BJ (cell line): ENCODE measurements at regions not wholly inside any gene's neighbourhood (a gene's known extent, or its start where the extent isn't known, plus 50 kb on each side); places are given as distances from the start of the nearest gene placed in this dataset.

Experiments used
- CTCF ChIA-PET: fragments of 350-600 bp; formaldehyde crosslinking; extraction: SDS; loops from one replicate; lab custom pipeline; 2021; ENCODE audit warnings: antibody characterized with exemption, inconsistent platforms; lab: Yijun Ruan, JAX
- POLR2A ChIA-PET: fragments of 300-600 bp; sonication (Branson Sonifier 250); formaldehyde crosslinking; extraction: SDS; loops from one replicate; lab custom pipeline; 2021; ENCODE audit warnings: antibody characterized with exemption; lab: Charles Lee
- DNase-seq: peaks from one replicate; pipeline ENCODE4 v3.0.0-alpha.2; 2011; ENCODE audit warnings: low read depth
- H3K27me3 ChIP-seq: 2 replicates; pipeline ENCODE4 v1.6.0; 2011; ENCODE audit warnings: low read length; ENCODE audit not compliant: control insufficient read depth, insufficient read depth
- H3K36me3 ChIP-seq: 2 replicates; pipeline ENCODE4 v1.5.1; 2011; ENCODE audit warnings: low read length; ENCODE audit not compliant: control insufficient read depth, insufficient read depth
- H3K4me3 ChIP-seq: 2 replicates; pipeline ENCODE4 v1.5.1; 2011; ENCODE audit warnings: low read depth, mild to moderate bottlenecking, control low read depth, low read length
- TF ChIP-seq, protein P1 (sequence below): IDR thresholded peaks from 2 replicates; pipeline ENCODE4 v1.5.1; 2011; ENCODE audit warnings: low read depth, mild to moderate bottlenecking, control low read depth, inconsistent platforms, low read length, moderate library complexity; ENCODE audit not compliant: insufficient read depth

DNA sequence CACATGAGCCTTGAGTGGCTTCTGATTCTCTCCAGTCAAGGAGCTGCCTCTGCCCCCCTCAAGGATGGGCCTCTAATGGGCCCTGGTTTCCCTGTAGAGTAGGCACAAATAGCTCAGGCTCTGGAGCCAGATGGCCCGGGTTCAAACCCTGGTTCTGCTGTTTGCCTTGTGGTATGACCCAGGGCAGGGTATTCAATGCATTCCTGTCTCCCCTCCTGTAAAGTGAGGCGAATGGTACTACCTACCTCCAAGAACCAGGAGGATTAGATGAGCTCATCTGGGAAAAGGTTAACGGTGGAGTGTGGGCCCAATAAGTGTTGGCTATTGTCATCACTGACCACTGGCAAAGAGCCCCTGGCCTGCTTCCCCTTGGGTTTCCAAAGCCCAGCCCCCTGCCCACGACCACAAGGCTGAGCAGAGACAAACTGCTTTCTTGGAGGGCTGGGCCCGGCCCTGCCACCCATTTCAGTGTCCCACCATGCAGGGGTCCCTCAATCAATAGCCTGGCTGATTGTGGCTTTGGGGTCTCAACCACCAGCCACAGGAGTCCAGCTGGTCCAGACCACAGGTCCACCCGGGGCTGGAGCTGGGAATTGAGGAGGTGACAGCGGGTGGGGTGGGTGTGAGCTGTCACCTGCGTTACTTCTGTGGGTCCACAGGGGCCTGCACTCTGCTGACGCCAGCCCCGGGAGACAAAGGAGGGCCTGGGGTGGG lies 115.6 kb upstream of the RUNX3 start:
- DNase-seq = no peak
- POLR2A ChIA-PET = no interaction called here
- Histone ChIP-seq H3K36me3 (no peaks in the 10 kb centered on the region), H3K4me3 (no peak overlapping the region), H3K27me3 (peaks cover 15% of the 10 kb centered on the region)
- CTCF ChIA-PET = interaction anchor here (0.8 to 5.1 kb wide), 2 partner anchors 8 to 113 kb away, joined by 4 to 38 read pairs; no protein-coding TSS in a partner anchor
- TF ChIP-seq, protein P1, sequence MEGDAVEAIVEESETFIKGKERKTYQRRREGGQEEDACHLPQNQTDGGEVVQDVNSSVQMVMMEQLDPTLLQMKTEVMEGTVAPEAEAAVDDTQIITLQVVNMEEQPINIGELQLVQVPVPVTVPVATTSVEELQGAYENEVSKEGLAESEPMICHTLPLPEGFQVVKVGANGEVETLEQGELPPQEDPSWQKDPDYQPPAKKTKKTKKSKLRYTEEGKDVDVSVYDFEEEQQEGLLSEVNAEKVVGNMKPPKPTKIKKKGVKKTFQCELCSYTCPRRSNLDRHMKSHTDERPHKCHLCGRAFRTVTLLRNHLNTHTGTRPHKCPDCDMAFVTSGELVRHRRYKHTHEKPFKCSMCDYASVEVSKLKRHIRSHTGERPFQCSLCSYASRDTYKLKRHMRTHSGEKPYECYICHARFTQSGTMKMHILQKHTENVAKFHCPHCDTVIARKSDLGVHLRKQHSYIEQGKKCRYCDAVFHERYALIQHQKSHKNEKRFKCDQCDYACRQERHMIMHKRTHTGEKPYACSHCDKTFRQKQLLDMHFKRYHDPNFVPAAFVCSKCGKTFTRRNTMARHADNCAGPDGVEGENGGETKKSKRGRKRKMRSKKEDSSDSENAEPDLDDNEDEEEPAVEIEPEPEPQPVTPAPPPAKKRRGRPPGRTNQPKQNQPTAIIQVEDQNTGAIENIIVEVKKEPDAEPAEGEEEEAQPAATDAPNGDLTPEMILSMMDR = no peak

DNA sequence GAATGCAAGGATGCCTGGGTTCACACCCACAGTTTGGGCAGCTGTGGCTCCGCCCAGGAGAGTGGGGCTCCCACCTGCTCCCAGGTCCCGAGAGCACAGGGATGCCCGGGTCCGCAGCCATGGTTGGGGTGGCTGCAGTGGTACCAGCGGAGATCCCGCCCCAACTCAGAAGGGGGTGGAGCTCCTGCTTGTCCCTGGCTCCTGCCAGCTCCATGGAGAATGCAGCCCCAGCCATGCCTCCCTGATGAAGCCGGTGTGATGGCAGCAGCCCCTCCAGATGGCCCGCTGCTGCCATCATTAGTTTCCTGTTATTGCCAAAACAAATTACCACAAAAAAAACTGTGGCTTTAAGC lies 113.1 kb upstream of the RUNX3 start:
- peaks cover 11% of the 10 kb centered on the region for H3K27me3 ChIP-seq
- H3K4me3 ChIP-seq = no peak overlapping the region
- ChIA-PET POLR2A (no interaction called here), CTCF (interaction anchor here (0.6 to 1.9 kb wide), 5 partner anchors 14 to 525 kb away, joined by 3 to 4 read pairs (median 3); no protein-coding TSS in a partner anchor)
- no peaks in the 10 kb centered on the region for H3K36me3 ChIP-seq
- TF ChIP-seq, protein P1 = no peak
- no peak for DNase-seq

DNA sequence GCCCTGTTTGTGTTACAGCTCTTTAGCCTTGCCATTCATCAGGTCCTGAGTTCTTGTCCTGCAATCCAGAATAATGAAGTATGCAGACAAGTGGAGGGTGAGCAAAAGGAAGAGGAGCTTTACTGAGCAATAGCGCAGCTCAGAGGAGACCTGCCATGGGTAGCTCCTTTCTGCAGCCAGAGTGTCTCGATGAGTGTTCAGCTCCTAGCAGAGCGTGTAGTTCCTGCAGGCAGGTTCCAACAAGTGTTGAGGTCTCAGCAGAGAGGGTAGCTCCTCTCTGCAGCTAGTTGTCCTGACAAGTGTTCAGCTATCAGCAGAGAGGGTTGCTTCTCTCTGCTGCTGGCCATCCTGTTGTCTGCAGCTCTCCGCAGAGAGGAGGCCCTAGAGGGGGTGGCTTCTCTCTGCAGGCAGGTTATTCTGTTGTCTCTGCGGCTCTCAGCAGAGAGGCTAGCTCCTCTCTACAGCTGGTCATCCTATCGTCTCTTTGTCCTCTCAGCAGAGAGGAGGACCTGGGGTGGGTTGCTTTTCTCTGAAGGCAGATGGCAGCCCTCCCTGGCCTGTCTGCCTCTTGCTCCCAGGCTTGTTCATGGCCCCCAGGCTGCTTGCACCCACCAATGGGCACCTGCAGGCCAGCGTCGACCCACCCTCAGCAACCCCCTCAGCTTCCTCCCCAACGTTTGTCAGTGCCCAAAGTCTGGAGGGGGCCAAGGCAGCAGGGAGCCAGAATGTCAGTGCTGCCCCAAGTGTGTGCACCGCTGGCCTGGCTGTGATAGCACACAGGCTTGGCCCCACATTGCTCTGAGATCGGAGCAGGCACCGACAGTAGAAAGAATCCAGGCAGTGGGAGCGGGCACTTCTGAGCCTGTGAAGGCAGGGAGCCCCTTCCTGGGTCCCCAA lies 112.5 kb upstream of the RUNX3 start:
- CTCF ChIA-PET = interaction anchor here (0.6 to 1.9 kb wide), 7 partner anchors 16 to 524 kb away, joined by 3 to 4 read pairs (median 3); no protein-coding TSS in a partner anchor

DNA sequence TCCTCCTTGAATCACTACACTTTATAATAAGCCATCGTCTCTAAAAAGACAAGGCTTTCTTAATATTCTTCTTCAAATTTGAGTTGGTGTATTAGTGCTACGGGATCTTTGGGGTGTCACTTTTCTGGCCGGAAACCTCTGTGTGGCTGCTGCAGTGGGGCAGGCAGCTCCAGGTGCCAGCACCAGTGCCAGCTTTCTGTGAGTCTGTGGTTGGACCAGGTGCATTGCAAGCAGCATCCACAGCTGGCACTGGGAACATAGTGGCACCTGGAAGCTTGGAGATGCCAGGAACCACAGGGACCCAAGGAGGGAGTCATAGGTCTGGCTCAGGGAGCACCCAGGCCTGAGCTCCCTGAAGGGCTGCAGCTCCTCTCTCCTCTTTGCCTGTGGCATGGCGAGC lies 111.8 kb upstream of the RUNX3 start:
- no peak for DNase-seq
- H3K4me3 ChIP-seq = no peak overlapping the region
- peaks cover 9% of the 10 kb centered on the region for H3K27me3 ChIP-seq
- no peaks in the 10 kb centered on the region for H3K36me3 ChIP-seq
- TF ChIP-seq, protein P1 = no peak
- CTCF ChIA-PET = interaction anchor here (0.8 to 1.9 kb wide), 4 partner anchors 16 to 194 kb away, joined by 3 to 4 read pairs (median 4); no protein-coding TSS in a partner anchor
- POLR2A ChIA-PET = no interaction called here

More for the DNA sequence above, 112.5 kb upstream of the RUNX3 start:
- TF ChIP-seq, protein P1 = no peak
- no peak for DNase-seq
- POLR2A ChIA-PET = interaction anchor here (0.6 kb wide), 1 partner anchor 12 kb away, joined by 5 read pairs; no protein-coding TSS in a partner anchor
- Histone ChIP-seq H3K27me3 (peaks cover 9% of the 10 kb centered on the region), H3K36me3 (no peaks in the 10 kb centered on the region), H3K4me3 (no peak overlapping the region)
